ENCODE measurements at regions not wholly inside any gene's neighbourhood (a gene's known extent, or its start where the extent isn't known, plus 50 kb on each side); places are given as distances from the start of the nearest gene placed in this dataset.
"Not testable (repeated sequence)": the region's sequence is repeated elsewhere in the genome, so short reads cannot be mapped to it uniquely, and the experiment has no call there.

- no peak for DNase-seq
Observed at GRCh38 chr13:44697058-44697457, 120.9 kb upstream of the TSC22D1 start.

- DNase-seq, result no peak
Observed at GRCh38 chr13:44695520-44695919, 119.4 kb upstream of the TSC22D1 start.

GRCh38 chr13:44694842-44695241 is 118.7 kb upstream of the TSC22D1 start:
- DNase-seq, result no peak

GRCh38 chr13:44694291-44694690 is 118.2 kb upstream of the TSC22D1 start:
- DNase-seq, result no peak

- DNase-seq, result no peak
Observed at GRCh38 chr13:44693156-44693764, 117.1 kb upstream of the TSC22D1 start.

GRCh38 chr13:44692173-44692713 is 116.1 kb upstream of the TSC22D1 start:
- DNase-seq, result no peak

- DNase-seq, result no peak
Observed at GRCh38 chr13:44690376-44690775, 114.2 kb upstream of the TSC22D1 start.

- DNase-seq, result no peak
Observed at GRCh38 chr13:44688652-44689051, 112.5 kb upstream of the TSC22D1 start.

- no peak for DNase-seq
Observed at GRCh38 chr13:44686531-44686934, 110.4 kb upstream of the TSC22D1 start.

- DNase-seq, result no peak
Observed at GRCh38 chr13:44685641-44686040, 109.5 kb upstream of the TSC22D1 start.

GRCh38 chr13:44682416-44682815 is 106.3 kb upstream of the TSC22D1 start:
- not testable (repeated sequence) for DNase-seq

- no peak for DNase-seq
Observed at GRCh38 chr13:44680746-44681355, 104.7 kb upstream of the TSC22D1 start.

GRCh38 chr13:44679597-44679996 is 103.5 kb upstream of the TSC22D1 start:
- no peak for DNase-seq

- DNase-seq, result no peak
Observed at GRCh38 chr13:44678197-44678596, 102.1 kb upstream of the TSC22D1 start.

GRCh38 chr13:44676534-44676933 is 100.4 kb upstream of the TSC22D1 start:
- DNase-seq, result no peak

- no peak for DNase-seq
Observed at GRCh38 chr13:44669534-44669933, 93.4 kb upstream of the TSC22D1 start.

GRCh38 chr13:44668688-44669087 is 92.6 kb upstream of the TSC22D1 start:
- no peak for DNase-seq

GRCh38 chr13:44667943-44668342 is 91.8 kb upstream of the TSC22D1 start:
- no peak for DNase-seq

- DNase-seq, result not testable (repeated sequence)
Observed at GRCh38 chr13:44666538-44666937, 90.4 kb upstream of the TSC22D1 start.

GRCh38 chr13:44664308-44664707 is 88.2 kb upstream of the TSC22D1 start:
- DNase-seq, result no peak

- DNase-seq, result no peak
Observed at GRCh38 chr13:44662515-44662914, 86.4 kb upstream of the TSC22D1 start.

GRCh38 chr13:44661936-44662335 is 85.8 kb upstream of the TSC22D1 start:
- no peak for DNase-seq

GRCh38 chr13:44660050-44660449 is 83.9 kb upstream of the TSC22D1 start:
- DNase-seq, result no peak

- DNase-seq, result no peak
Observed at GRCh38 chr13:44652962-44653660, 77.0 kb upstream of the TSC22D1 start.

Measured in NCI-H2081 treated with DMSO at 0.1 percent for 48 hours (cell line).